Heart left ventricle (tissue), 16 donors: ENCODE measurements at regions not wholly inside any gene's neighbourhood (a gene's known extent, or its start where the extent isn't known, plus 50 kb on each side); places are given as distances from the start of the nearest gene placed in this dataset.

ENCODE experiments used
- ATAC-seq, 4 donors: fragments of 200-7000 bp; cut with Tn5 transposase; one replicate each; pipeline ENCODE4 v1.9.1; 2020 to 2022; ENCODE audit warnings: moderate library complexity in 4 of 4, mild to moderate bottlenecking in 3 of 4, moderate number of reproducible peaks in 1 of 4
- DNase-seq, 5 donors: peaks; one replicate each; pipeline ENCODE4 v3.0.0-alpha.2; 2020
- H3K27ac ChIP-seq, 12 donors: fragments of 200-600 bp; sonication (generic) in 4 of 12; one replicate each; pipeline versions ENCODE4 v1.5.0 to v1.8.0; 2016 to 2022; ENCODE audit warnings: mild to moderate bottlenecking in 2 of 12
- H3K27me3 ChIP-seq, 9 donors: fragments of 200-600 bp; sonication (generic) in 2 of 9; one replicate each; pipeline versions ENCODE4 v1.5.1 to v1.8.0; 2016 to 2022; ENCODE audit warnings: mild to moderate bottlenecking in 3 of 9
- H3K36me3 ChIP-seq, 9 donors: fragments of 200-600 bp; sonication (generic) in 2 of 9; one replicate each; pipeline versions ENCODE4 v1.5.0 to v1.8.0; 2018 to 2022; ENCODE audit warnings: mild to moderate bottlenecking in 2 of 9
- H3K4me1 ChIP-seq, 12 donors: fragments of 200-600 bp; sonication (generic) in 4 of 12; one replicate each; pipeline versions ENCODE4 v1.5.0 to v1.8.0; 2016 to 2022; ENCODE audit warnings: mild to moderate bottlenecking in 3 of 12
- H3K4me3 ChIP-seq, 12 donors: fragments of 200-600 bp; sonication (generic) in 4 of 12; one replicate each; pipeline versions ENCODE4 v1.5.0 to v1.8.0; 2017 to 2022; ENCODE audit warnings: mild to moderate bottlenecking in 9 of 12, moderate library complexity in 4 of 12
- H3K9me3 ChIP-seq, 12 donors: fragments of 200-600 bp; sonication (generic) in 4 of 12; one replicate each; pipeline versions ENCODE4 v1.5.0 to v1.8.0; 2016 to 2022; ENCODE audit warnings: mild to moderate bottlenecking in 1 of 12
- POLR2A ChIP-seq, 2 donors: fragments of 450-650 bp; IDR thresholded peaks; one replicate each; pipeline ENCODE4 v1.6.1; 2017; ENCODE audit warnings: antibody characterized with exemption in 2 of 2, mild to moderate bottlenecking in 2 of 2, moderate library complexity in 2 of 2
- WGBS, 4 donors: extraction: QIAGEN DNeasy Blood & Tissue Kit in 2 of 4; methylation state at CpG; one replicate each; pipeline versions ENCODE4 v1.1.5 to v1.1.7; 2013 to 2018; 5-methylcytosine and 5-hydroxymethylcytosine counted together
- intact Hi-C, 10 donors: fragments of 100-400 bp; cut with DNase I; formaldehyde crosslinking; loops; one replicate each; pipeline versions ENCODE4 v1.11.1 to v1.14.2; 2022
- TF ChIP-seq, protein P1 (sequence below), 12 donors: fragments of 200-600 bp; sonication (generic) in 4 of 12; IDR thresholded peaks; one replicate each; pipeline versions ENCODE4 v1.5.0 to v1.8.0; 2018 to 2022; ENCODE audit warnings: antibody characterized with exemption in 12 of 12, mild to moderate bottlenecking in 5 of 12
- donor health status: ischemic (EF 13 %, LVEDD 7.1; RV severe dilation, severe dysfunction).
- donor health status: healthy with polysubstance abuse.
- donor health status: DM: no; HTN: yes; CAD: no.
- donor health status: DM: no; HTN: no; CAD: no.
- donor health status: ischemic (EF 25% LVEDD 6.9; RV normal size, moderate dysfunction).
- donor health status: ischemic (EF 25% LVEDD 5.7; RV mildly dilated, moderate dysfunction).
- donor health status: healthy.
- donor health status: DM: yes; HTN: yes; CAD: no.
- donor health status: ischemic (EF 35%, LVEDD 5.7; RV mildly dilated, moderate dysfunction).
- donor health status: nonischemic (EF 11% LVEDD 7.7; RV severe dilation, severe dysfunction).
- donor health status: DM: yes; HTN: yes; CAD: no.
- donor health status: PGD.
- donor health status: ischemic (EF 29% LVEDD 5.4; RV normal size, mild dysfunction).
- donor health status: nonischemic (EF 23%, LVEDD 6.1; RV moderate dilation, normal function).

DNA sequence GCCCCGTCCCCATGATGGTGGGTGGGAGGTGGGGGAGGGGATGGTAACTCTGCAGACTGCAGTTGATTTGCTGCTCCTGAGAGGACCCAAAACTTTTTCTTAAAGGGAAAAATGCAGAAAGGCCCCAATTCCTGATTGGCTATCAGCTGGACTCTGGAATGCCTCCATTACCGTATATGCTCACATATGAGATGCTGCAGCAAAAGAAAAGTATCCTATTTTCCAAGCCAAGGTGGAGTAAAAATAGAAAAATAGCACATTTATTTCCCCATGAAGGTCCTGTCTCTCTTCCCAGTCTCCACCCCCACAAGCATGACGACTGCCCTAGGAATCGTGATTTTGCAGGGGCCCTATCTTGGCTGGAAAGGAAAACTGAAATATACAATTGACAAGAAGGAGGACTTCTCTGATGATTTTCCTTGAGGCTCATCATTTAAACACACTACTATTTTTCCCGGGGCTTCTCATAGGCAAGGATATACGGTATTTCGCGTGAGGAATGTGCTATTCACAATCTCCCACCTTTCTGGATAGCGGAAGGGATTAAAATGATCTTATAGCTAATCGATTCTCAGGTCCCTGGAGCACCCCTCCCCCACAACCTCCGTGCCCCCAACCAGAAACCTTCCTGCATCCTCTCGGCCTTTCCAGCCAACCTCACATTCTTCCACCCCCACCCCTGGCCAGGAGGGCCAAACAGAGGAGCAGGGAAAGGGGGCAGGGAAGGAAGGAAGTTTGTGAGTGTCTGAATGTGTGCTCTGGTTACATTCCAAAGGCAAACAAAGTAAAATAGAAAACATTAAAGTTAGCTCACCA is 138.9 kb upstream of the CCND2 start:
- no peaks in the 10 kb centered on the region for H3K36me3 ChIP-seq
- DNase-seq, result no peak
- ATAC-seq, result no peak
- H3K4me3 ChIP-seq, result no peak overlapping the region
- peaks cover 0 to 4% (median 0%) of the 10 kb centered on the region in 9 donors for H3K27me3 ChIP-seq
- TF ChIP-seq, protein P1, sequence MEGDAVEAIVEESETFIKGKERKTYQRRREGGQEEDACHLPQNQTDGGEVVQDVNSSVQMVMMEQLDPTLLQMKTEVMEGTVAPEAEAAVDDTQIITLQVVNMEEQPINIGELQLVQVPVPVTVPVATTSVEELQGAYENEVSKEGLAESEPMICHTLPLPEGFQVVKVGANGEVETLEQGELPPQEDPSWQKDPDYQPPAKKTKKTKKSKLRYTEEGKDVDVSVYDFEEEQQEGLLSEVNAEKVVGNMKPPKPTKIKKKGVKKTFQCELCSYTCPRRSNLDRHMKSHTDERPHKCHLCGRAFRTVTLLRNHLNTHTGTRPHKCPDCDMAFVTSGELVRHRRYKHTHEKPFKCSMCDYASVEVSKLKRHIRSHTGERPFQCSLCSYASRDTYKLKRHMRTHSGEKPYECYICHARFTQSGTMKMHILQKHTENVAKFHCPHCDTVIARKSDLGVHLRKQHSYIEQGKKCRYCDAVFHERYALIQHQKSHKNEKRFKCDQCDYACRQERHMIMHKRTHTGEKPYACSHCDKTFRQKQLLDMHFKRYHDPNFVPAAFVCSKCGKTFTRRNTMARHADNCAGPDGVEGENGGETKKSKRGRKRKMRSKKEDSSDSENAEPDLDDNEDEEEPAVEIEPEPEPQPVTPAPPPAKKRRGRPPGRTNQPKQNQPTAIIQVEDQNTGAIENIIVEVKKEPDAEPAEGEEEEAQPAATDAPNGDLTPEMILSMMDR (IDR thresholded peaks at IDR 0.05), result no peak
- TF ChIP-seq POLR2A (IDR thresholded peaks at IDR 0.05), result no peak
- H3K4me1 ChIP-seq, result peaks cover 0 to 33% (median 4%) of the 10 kb centered on the region in 12 donors
- 33 to 51% (median 43%) methylated on average over 12 of the region's 12 CpGs for WGBS, 4 donors
- no peak overlapping the region for H3K27ac ChIP-seq
- H3K9me3 ChIP-seq, result peaks cover 0 to 14% (median 0%) of the 10 kb centered on the region in 12 donors
- intact Hi-C loops, result no loop called here

DNA sequence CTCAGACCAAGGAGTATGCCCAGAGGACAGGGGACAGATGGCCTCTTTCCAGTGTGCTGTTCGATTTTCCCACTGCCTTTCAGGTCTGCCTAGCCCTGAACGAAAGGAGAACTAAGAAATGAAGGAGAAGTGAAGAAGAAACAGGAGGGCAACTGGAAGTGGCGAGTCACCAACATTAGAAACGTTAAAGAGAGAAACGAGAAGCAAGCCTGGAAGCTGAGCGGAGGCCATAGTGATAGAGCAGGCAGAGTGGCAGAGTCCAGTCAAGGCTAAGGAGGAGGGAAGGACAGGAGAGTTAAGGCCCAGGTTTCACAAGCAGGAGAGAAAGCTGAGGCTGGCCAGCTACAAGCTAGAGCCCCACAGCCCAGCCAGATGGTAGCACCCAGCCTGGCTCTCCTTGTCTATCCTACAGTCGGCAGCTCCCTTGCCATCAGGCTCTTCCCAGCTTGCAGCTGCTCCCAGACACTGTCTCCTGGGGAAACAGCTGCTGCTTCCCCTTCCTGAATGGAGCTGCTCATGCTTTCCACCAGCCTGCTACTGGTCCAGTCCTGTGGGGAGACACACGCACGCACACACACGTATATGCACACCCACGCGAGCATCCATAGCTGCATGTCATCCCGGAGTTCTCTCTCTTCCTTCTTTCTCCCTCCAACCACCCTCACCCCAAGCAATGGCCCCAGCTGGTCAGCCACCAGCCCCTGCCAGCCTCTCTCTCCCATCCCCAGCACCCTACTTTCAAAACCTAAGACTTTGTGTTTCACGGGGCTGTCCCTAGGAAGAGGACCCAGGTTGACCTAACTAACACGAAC is 139.7 kb upstream of the CCND2 start:
- 51 to 61% (median 57%) methylated on average over 15 of the region's 15 CpGs for WGBS, 4 donors
- peaks cover 0 to 33% (median 4%) of the 10 kb centered on the region in 12 donors for H3K4me1 ChIP-seq
- peak in 3 of 4 donors; percentile 49 to 53 (median 51) for ATAC-seq
- DNase-seq, result peak in 1 of 5 donors; percentile 41
- peak overlapping the region in 1 of 12 donors; percentile 5 for H3K27ac ChIP-seq
- intact Hi-C loops, result no loop called here
- peaks cover 0 to 4% (median 0%) of the 10 kb centered on the region in 9 donors for H3K27me3 ChIP-seq
- H3K36me3 ChIP-seq, result no peaks in the 10 kb centered on the region
- TF ChIP-seq, protein P1 (IDR thresholded peaks at IDR 0.05), result no peak
- no peak for TF ChIP-seq POLR2A (IDR thresholded peaks at IDR 0.05)
- H3K9me3 ChIP-seq, result peaks cover 0 to 14% (median 0%) of the 10 kb centered on the region in 12 donors
- H3K4me3 ChIP-seq, result no peak overlapping the region

DNA sequence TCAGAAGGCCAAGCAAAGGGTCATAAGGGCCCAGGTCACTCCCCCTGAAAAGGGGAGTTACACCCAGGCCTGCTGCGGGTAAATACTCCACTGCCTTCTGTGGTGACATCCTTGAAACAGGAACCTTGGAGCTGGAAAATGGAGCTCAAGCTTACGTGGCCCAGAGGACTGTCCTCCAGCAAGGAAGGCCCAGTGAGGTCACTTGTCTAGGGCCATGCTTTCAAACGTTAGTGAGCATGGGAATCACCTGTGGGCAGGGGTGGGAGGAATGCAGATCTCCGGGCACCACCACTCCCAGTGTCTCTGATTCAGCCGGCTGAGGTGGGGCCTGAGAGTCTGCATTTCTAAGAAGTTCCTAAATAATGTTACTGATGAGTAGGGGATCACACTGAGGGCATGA is 140.5 kb upstream of the CCND2 start:
- intact Hi-C loops, result no loop called here

More for the DNA sequence above, 140.5 kb upstream of the CCND2 start:
- Histone ChIP-seq H3K9me3 (peaks cover 0 to 14% (median 0%) of the 10 kb centered on the region in 12 donors), H3K27me3 (peaks cover 0 to 4% (median 0%) of the 10 kb centered on the region in 9 donors), H3K27ac (no peak overlapping the region), H3K4me3 (no peak overlapping the region), H3K4me1 (peaks cover 0 to 33% (median 4%) of the 10 kb centered on the region in 12 donors), H3K36me3 (no peaks in the 10 kb centered on the region)
- WGBS, 4 donors, result 93 to 96% (median 94%) methylated on average over 5 of the region's 5 CpGs
- no peak for ATAC-seq
- no peak for DNase-seq
- TF ChIP-seq, protein P1 (IDR thresholded peaks at IDR 0.05), result no peak
- TF ChIP-seq POLR2A (IDR thresholded peaks at IDR 0.05), result no peak
